HG02852 (cell line): ENCODE measurements at regions not wholly inside any gene's neighbourhood (a gene's known extent, or its start where the extent isn't known, plus 50 kb on each side); places are given as distances from the start of the nearest gene placed in this dataset.

Source experiments
- ATAC-seq: cut with Tn5 transposase; IDR thresholded peaks from one replicate; pipeline ENCODE4 v1.9.1; 2021; ENCODE audit warnings: mild to moderate bottlenecking, moderate library complexity; ENCODE audit not compliant: unreplicated experiment

DNA sequence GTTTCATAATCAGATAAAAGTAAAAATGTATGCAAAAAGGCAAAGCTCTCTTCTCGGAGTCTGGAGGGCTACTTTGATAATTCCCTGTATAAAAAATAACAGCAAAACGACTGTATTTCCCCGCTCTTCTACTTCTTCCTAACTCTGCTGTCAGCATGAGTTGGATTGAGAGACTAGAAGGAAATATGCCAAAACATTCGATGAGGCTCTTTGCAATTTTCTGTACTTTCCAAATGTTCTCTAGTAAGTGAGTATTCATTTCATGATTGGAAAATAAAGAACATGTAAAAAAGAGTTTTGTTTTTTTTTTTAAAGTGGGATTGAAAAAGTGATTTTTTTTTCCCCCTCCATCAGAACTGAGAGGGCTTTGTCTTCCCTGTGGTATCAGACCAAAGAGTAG is 677.5 kb downstream of the ACTL7B start:
- ATAC-seq = no peak

GRCh38 chr9:108168236-108168850 is 678.8 kb upstream of the KLF4 start:
- no peak for ATAC-seq

DNA sequence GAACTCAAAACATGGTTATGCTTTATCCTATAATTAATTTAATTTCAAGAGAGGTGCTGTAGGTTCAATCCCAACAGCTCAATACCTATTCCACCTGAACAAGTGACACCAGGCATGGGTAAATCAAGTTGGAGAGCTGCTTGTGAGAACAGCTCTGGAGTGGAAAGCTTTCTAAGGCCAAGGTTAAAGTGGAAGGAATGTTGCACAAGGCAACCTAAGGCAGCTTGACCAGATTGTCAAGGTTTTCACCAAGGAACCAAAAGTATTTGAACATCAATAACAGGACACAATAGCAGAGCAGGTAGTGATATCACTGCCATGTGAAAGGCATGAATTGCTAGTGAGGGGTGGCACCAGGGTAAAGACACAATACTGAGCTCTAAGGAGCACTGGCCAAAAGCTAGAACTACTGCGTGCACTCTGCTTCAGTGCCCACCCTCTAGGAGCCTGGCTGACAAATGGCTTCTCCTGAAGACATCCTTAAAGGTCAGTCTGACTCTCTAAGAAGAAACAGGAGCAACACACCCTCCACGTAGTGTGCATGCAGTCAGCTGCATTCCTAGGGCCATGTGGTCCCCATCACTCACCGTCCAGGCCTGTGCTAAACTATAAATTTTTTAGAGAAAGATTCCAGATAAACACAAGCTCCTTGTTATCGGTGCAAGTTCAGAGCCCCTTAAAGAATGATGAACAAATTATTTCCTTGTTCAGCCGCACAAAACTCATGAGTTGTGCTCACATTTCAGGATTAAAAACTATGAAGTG is 677.7 kb upstream of the KLF4 start:
- ATAC-seq = no peak

DNA sequence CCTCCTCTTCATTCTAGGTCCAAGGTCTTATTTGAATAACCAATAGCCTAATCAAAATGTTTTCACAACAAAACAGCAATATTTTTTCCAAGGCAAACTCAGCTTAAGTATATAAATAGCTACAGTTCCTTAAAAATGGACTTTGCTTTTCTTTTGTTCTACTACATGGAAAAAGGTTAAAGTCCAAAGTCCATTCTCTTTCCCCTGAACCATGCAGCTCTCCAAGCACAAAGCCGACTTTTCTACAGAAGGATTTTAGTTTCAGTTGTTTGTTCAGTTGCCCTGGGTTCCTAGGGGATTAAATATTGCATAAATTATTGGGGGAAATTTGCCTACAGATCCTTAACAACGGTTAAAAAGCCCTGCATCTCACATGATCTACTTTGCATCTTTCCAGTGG is 677.0 kb upstream of the KLF4 start:
- no peak for ATAC-seq

DNA sequence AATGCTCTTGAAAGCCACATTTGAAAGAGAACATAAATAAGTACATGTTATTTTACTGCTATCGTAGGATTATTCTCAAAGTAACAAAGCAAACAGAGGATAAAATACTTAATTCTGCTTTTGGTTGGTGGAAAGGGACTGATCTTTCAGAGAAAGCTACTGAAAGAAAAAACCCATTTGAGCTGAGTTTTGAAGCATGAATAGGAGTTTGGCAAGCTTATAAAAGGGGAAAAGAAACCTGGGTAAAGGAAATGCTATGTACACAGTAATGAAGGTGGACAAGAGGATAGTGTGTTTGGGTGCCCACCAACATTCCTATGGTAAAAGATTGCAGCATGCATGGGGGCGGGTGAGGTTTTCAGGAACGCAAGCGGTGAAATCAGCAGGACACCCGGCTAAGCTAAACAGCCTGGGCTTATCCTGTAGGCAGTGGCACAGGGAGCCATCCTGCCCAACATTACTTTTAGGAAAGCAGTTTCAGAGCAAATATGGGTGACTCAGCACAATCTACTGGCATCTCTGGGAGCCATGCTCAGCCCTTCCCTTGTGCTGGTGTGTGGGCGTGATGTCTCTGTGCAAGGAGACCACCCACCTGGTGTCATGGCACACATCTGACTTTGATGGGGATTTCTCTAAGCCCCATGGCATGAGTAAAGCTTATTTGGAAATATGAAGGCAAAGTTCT is 673.9 kb upstream of the KLF4 start:
- ATAC-seq = no peak

GRCh38 chr9:108162664-108163063 is 673.1 kb upstream of the KLF4 start:
- no peak for ATAC-seq

DNA sequence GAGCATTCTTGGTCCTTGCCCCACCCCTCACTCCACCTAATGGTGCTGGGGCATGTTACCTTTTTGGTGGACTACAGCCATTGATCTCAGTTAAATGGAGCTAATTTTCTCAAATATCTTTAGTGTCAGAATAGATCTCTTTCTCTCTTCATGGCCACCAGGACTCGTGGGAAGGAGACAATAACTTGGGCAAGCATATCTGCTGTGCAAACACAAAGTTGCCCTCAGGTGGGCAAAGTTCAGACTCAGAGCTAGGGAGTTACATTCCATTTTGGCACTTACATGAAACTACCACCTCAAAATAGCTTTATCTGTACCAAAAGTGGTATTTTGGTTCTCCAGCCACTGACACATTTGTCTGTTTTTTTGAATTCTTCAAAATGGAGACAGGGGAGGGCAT is 671.9 kb upstream of the KLF4 start:
- no peak for ATAC-seq

GRCh38 chr9:108160706-108161355 is 671.3 kb upstream of the KLF4 start:
- no peak for ATAC-seq

DNA sequence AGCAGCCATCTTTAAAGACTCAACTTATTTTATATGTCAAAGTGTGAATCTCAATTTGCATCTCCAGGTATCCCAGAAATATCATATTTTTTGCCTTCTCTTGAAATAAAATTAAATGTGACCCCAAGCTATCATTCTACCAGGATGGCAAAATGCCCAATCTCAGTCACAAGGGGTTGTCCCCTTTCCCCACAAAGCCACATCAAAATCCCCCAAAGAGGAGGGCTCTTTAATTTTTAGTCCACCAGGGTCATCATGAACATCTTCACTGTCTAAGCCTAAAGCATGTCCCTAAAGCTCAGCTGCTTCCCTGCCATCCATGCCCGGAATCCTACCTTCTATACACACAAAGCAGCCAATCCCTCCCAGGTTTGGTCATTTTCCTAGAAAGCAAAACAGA is 670.5 kb upstream of the KLF4 start:
- ATAC-seq = no peak

GRCh38 chr9:108158236-108158995 is 668.8 kb upstream of the KLF4 start:
- ATAC-seq = no peak

- ATAC-seq = no peak
Observed at GRCh38 chr9:108156270-108156998, 666.9 kb upstream of the KLF4 start.

DNA sequence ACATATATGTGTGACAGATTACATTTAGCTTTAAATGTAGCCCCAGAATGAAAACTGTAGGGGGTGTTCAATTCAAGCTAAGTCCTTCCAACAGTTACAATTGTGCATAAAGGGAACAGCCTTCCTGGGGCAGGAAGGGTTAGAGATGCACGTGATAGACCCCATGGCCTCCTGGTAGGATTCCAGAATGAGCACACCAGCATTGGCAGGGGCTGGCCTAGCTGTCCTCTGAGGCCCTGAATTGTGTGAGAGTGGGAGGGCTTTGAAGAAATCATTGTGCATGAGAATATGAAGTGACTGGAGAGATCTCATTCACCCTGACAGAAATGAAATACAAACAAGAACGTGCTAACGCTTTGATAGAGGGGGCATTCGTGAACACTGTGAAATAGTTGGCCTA is 663.8 kb upstream of the KLF4 start:
- ATAC-seq = no peak

- ATAC-seq = no peak
Observed at GRCh38 chr9:108150736-108151586, 661.4 kb upstream of the KLF4 start.

DNA sequence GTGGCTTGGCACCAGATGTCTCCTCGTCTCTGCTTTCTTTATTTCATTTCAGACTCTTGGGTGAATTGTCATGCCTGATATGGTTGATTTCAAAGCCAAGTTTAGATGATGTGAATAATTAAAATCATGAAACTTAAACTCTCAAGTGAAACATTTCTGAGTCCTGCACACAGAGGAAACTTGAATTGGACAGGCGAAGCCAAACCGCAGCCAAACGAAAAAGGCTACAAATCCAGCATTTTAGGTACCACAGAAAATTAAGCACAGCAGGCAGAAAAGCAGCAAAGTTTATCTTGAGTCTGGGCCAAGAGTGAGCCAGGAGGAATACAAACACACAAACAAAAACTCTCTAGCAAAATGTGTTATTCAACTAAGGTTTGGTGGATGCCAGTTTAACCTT is 659.8 kb upstream of the KLF4 start:
- ATAC-seq = no peak

- ATAC-seq = no peak
Observed at GRCh38 chr9:108142504-108143201, 653.1 kb upstream of the KLF4 start.

DNA sequence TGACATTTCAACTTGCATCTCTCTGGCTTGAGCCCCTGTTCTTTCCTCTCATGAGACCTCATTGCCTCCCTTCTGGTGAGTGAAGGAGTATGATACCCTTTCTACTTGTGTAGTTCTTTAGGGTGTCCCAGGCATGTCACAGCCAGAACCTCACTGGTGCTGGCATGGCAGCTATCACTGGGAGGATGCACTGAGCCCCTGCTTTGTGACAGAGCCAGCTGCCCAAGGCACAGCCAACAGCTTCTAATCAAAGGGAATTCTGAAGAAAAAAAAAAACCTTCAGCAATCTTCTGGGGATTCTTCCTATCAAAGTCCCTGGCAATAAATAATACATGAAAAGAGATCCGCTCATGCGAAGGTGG is 652.6 kb upstream of the KLF4 start:
- ATAC-seq = no peak

DNA sequence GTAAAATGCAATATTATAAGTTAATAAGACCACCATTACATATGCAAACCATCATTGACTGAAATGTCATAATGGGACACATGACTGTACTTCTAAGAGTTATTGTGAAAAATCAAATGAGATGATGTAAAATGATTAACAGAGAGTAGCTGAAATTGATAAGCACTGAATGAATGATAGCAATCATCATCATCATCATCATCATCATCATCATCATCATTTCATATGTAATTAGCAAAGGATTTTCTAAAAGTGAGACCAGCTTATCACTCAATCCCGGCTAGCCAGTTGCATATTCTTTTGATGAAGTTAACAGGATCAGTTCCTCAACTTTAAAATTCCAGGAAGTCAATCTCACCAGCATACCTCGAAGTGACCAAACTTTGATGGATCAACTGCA is 650.3 kb upstream of the KLF4 start:
- no peak for ATAC-seq

GRCh38 chr9:108138516-108138915 is 648.9 kb upstream of the KLF4 start:
- no peak for ATAC-seq

- no peak for ATAC-seq
Observed at GRCh38 chr9:108136656-108137055, 647.1 kb upstream of the KLF4 start.
